HG03039 (cell line): ENCODE measurements at regions not wholly inside any gene's neighbourhood (a gene's known extent, or its start where the extent isn't known, plus 50 kb on each side); places are given as distances from the start of the nearest gene placed in this dataset.

Experiments used
- ATAC-seq: cut with Tn5 transposase; IDR thresholded peaks from one replicate; pipeline ENCODE4 v1.9.1; 2021; ENCODE audit warnings: mild to moderate bottlenecking, moderate library complexity; ENCODE audit not compliant: unreplicated experiment

DNA sequence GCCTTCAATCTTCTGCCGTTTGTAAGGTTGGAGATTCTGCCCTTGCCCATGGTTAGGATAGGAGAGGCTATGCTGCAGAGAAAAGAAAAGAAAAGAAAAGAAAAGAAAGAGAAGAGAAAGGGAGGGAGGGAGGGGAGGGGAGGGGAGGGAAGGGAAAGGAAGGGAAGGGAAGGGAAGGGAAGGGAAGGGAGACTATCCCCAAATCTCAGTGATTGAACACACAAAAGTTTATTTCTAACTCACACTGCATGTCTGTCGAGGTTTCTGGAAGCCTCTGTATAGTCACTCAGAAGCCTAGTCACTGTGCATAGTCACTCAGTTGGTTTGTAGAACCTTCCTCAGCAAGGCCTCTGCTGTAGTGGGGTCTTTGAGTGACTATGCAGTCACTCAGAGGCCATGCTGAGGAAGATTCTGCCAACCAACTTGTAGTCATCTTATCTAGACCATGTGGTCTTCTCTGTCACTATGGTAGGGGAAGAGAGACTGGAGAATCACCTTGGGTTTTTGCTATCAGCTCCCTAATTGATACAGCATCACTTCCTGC is 52.3 kb upstream of the ABCC9 start:
- ATAC-seq: no peak

DNA sequence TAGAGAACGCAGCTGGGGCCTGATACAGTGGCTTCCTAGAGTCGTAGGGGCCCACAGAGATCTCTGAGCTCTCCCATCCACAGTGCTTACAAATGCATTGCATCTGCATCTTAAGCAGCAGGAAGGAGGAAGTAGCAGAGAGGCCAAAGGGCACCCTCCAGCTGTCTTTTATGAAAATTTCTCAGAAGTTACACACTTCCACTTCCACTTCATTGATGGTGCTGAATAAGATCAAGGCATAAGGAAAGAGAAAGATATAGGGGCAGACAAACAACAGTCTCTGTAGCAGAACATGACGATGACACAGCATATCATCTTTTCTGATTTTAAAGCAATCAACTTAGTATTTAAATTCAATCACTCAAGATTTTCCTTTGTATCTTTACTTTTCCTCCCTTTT is 51.6 kb upstream of the ABCC9 start:
- peak; percentile 71 for ATAC-seq

DNA sequence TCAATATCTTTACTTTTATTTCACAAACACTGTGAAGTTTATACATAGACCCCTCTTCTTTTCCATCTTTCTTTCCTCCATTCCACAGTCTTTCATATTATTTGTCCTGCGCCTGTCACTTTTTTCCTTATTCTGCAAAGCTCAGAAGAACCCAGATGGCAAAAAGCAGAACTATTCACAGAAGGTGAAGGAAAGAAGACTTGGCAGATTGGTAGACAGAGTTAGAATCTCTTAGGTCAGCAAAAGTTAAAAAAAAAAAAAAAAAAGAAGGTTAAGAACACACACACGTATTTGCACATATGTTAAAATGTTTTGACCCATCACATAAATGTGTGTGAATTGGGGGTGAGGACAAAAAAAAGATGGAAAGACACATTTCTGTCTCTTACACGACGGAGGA is 50.3 kb upstream of the ABCC9 start:
- ATAC-seq: no peak
